ENCODE measurements at regions not wholly inside any gene's neighbourhood (a gene's known extent, or its start where the extent isn't known, plus 50 kb on each side); places are given as distances from the start of the nearest gene placed in this dataset.

- no peak overlapping the region for H2BK120ac ChIP-seq (replicated peaks; ENCODE audit: low read depth, low read length)
- no peak overlapping the region for H2BK20ac ChIP-seq (ENCODE audit: low read length)
- H3K56ac ChIP-seq (replicated peaks; ENCODE audit: insufficient read length, low read depth, low read length), result no peak overlapping the region
- H4K91ac ChIP-seq (replicated peaks; ENCODE audit: insufficient read length, low read length), result no peak overlapping the region
- H2AK5ac ChIP-seq (ENCODE audit: low read depth, low read length), result no peak overlapping the region
- no peak overlapping the region for H3K23ac ChIP-seq (ENCODE audit: insufficient read length)
- no peak overlapping the region for H2BK5ac ChIP-seq (ENCODE audit: low read depth, low read length)
- no peak overlapping the region for H2BK15ac ChIP-seq (ENCODE audit: low read length)
- DNase-seq (ENCODE audit: low read depth in 1 of 2, low spot score in 2 of 2), result no peak
- H3K4me3 ChIP-seq (ENCODE audit: extremely low read depth in 1 of 4, insufficient read depth in 2 of 4, low read depth in 3 of 4, low read length in 4 of 4), result no peak overlapping the region
- FAIRE-seq, result no peak
- no peak overlapping the region for H3K4ac ChIP-seq (replicated peaks; ENCODE audit: insufficient read length, low read depth, low read length)
- H3K9me3 ChIP-seq (ENCODE audit: insufficient read depth in 2 of 2, low read depth in 1 of 2, low read length in 1 of 2), result 0 out of 4 replicates have a peak, but pooled peaks cover 0 to 2% of the 10 kb centered on the region in 2 experiments
- no peaks in the 10 kb centered on the region for H3K79me2 ChIP-seq (ENCODE audit: control insufficient read depth in 1 of 2, insufficient read depth in 2 of 2, low read length in 2 of 2)
- H3K14ac ChIP-seq (ENCODE audit: insufficient read length), result no peak overlapping the region
- 94% methylated on average over 1 of the region's 1 CpG; no CpG with 5 or more reads in 1 of the 2 experiments for WGBS, 2 experiments (ENCODE audit: extremely low coverage in 1 of 2, insufficient coverage in 1 of 2, insufficient read length in 1 of 2, insufficient replicate concordance in 2 of 2, low coverage in 1 of 2, low lambda C conversion rate in 2 of 2, missing lambda C conversion rate in 1 of 2)
- no peaks in the 10 kb centered on the region for H3K36me3 ChIP-seq (ENCODE audit: control insufficient read depth in 2 of 4, insufficient read depth in 4 of 4, low read length in 3 of 4)
- ChIA-PET CTCF (ENCODE audit: partially characterized antibody) (interaction anchor here (1.3 kb wide), 1 partner anchor 9 kb away, joined by 3 read pairs; no protein-coding TSS in a partner anchor), POLR2A (ENCODE audit: partially characterized antibody) (no interaction called here)
- no peaks in the 10 kb centered on the region for H3K27me3 ChIP-seq (replicated peaks in 1 of 4; ENCODE audit: control insufficient read depth in 3 of 4, extremely low read depth in 1 of 4, insufficient read depth in 3 of 4, low read length in 3 of 4)
- H3K4me2 ChIP-seq (ENCODE audit: insufficient read depth in 1 of 2, low read depth in 2 of 2, low read length in 2 of 2), result no peak overlapping the region
- no peak overlapping the region for H3K27ac ChIP-seq (ENCODE audit: low read depth, low read length)
- no peak overlapping the region for H3K9ac ChIP-seq (replicated peaks in 1 of 4; ENCODE audit: extremely low read depth in 1 of 4, low read depth in 3 of 4, low read length in 3 of 4)
- H2AFZ ChIP-seq (ENCODE audit: low read length), result no peak overlapping the region
- no peak overlapping the region for H4K8ac ChIP-seq (ENCODE audit: extremely low read depth, insufficient read depth, low read length)
- no peaks in the 10 kb centered on the region for H4K20me1 ChIP-seq (replicated peaks in 1 of 2; ENCODE audit: control insufficient read depth in 1 of 2, insufficient read depth in 2 of 2, low read length in 2 of 2)
- H3K4me1 ChIP-seq (replicated peaks in 1 of 4; ENCODE audit: control insufficient read depth in 3 of 4, insufficient read depth in 4 of 4, low read length in 3 of 4), result peaks cover 0 to 4% (median 3%) of the 10 kb centered on the region in 4 experiments; a peak in 2 of 7 replicates
- no peak overlapping the region for H2BK12ac ChIP-seq (ENCODE audit: low read depth, low read length)
- H3K79me1 ChIP-seq (ENCODE audit: low read depth, low read length), result no peaks in the 10 kb centered on the region
- no peak overlapping the region for H4K5ac ChIP-seq (ENCODE audit: insufficient read length, low read depth, low read length)
- no peak overlapping the region for H3K18ac ChIP-seq (ENCODE audit: extremely low read depth, low read length)
- H3K23me2 ChIP-seq (ENCODE audit: low read depth, low read length), result no peaks in the 10 kb centered on the region
- no peak for TF ChIP-seq SIRT6 (IDR thresholded peaks at IDR 0.05; ENCODE audit: low read length)
- no peak for TF ChIP-seq TAF7 (optimal IDR thresholded peaks at IDR 0.05; ENCODE audit: borderline replicate concordance, low read depth, low read length)
- TF ChIP-seq RXRA (IDR thresholded peaks at IDR 0.05; ENCODE audit: insufficient read depth, low read depth, low read length), result no peak
- no peak for TF ChIP-seq CTCF (IDR thresholded peaks at IDR 0.05; ENCODE audit: control extremely low read depth in 1 of 3, insufficient read depth in 1 of 3, low read depth in 1 of 3, low read length in 3 of 3)
- no peak for TF ChIP-seq KDM4A (IDR thresholded peaks at IDR 0.05; ENCODE audit: low read depth, low read length, severe bottlenecking)
- TF ChIP-seq E2F6 (IDR thresholded peaks at IDR 0.05), result no peak
- TF ChIP-seq TCF12 (IDR thresholded peaks at IDR 0.05; ENCODE audit: low read depth, low read length), result no peak
- TF ChIP-seq SP4 (IDR thresholded peaks at IDR 0.05; ENCODE audit: low read length), result no peak
- TF ChIP-seq EP300 (IDR thresholded peaks at IDR 0.05; ENCODE audit: borderline replicate concordance in 1 of 2, low read depth in 2 of 2, low read length in 2 of 2), result no peak
- no peak for TF ChIP-seq TBP (IDR thresholded peaks at IDR 0.05; ENCODE audit: low read depth, low read length)
- TF ChIP-seq KDM1A (IDR thresholded peaks at IDR 0.05; ENCODE audit: borderline replicate concordance, low read length), result no peak
- TF ChIP-seq TEAD4 (IDR thresholded peaks at IDR 0.05; ENCODE audit: low read depth, low read length), result no peak
Measured at GRCh38 chr5:171728686-171729085, 56.9 kb upstream of the SMIM23 start.

Data from H1 (cell line).